ENCODE measurements at regions not wholly inside any gene's neighbourhood (a gene's known extent, or its start where the extent isn't known, plus 50 kb on each side); places are given as distances from the start of the nearest gene placed in this dataset.

GRCh38 chr5:133824661-133825254 lies 143.7 kb downstream of the C5orf15 start:
- TF ChIP-seq SP1 (IDR thresholded peaks at IDR 0.05; ENCODE audit: low read depth, low read length) (peak; percentile 40), ZNF24 (IDR thresholded peaks at IDR 0.05) (no peak), EZH2 (IDR thresholded peaks at IDR 0.05; ENCODE audit: borderline replicate concordance, control insufficient read depth, low read depth, low read length) (no peak), CTCF (IDR thresholded peaks at IDR 0.05 in 2 of 3, conservative IDR thresholded peaks at IDR 0.05 in 1 of 3; ENCODE audit: control insufficient read depth in 2 of 3, extremely low read depth in 1 of 3, insufficient read depth in 1 of 3, low read depth in 3 of 3, low read length in 3 of 3) (no peak), CEBPB (IDR thresholded peaks at IDR 0.05; ENCODE audit: borderline replicate concordance in 1 of 2, low read depth in 2 of 2, low read length in 2 of 2) (no peak), SIN3A (IDR thresholded peaks at IDR 0.05; ENCODE audit: low read depth, low read length) (no peak), RFX5 (IDR thresholded peaks at IDR 0.05; ENCODE audit: low read depth, low read length) (no peak), PAX8 (IDR thresholded peaks at IDR 0.05) (no peak)
